ENCODE measurements at regions not wholly inside any gene's neighbourhood (a gene's known extent, or its start where the extent isn't known, plus 50 kb on each side); places are given as distances from the start of the nearest gene placed in this dataset.
A peak's percentile ranks its signal among the peaks of the same experiment; 100 is the strongest.
"Not testable (repeated sequence)": the region's sequence is repeated elsewhere in the genome, so short reads cannot be mapped to it uniquely, and the experiment has no call there.

DNA sequence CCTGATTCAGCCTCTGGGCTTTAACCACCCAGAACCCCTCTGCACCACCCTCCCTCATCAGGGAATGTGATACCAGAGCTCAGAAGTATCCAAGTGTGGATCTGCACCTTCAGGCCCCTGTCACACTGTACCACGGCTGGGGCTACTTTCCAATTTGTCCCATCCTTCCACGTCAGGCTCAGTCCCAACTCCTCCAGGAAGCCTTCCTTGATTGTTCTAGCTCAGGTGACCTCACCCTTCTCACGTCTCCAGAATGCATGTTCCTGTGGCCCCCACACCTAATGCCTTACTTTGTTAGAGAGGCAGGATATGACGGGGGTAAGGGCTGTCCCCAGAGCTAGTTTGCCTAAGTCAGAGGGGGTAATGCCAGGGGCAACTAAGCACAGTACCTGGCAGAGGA, 134.3 kb downstream of the TFCP2L1 start:
- DNase-seq: no peak

DNA sequence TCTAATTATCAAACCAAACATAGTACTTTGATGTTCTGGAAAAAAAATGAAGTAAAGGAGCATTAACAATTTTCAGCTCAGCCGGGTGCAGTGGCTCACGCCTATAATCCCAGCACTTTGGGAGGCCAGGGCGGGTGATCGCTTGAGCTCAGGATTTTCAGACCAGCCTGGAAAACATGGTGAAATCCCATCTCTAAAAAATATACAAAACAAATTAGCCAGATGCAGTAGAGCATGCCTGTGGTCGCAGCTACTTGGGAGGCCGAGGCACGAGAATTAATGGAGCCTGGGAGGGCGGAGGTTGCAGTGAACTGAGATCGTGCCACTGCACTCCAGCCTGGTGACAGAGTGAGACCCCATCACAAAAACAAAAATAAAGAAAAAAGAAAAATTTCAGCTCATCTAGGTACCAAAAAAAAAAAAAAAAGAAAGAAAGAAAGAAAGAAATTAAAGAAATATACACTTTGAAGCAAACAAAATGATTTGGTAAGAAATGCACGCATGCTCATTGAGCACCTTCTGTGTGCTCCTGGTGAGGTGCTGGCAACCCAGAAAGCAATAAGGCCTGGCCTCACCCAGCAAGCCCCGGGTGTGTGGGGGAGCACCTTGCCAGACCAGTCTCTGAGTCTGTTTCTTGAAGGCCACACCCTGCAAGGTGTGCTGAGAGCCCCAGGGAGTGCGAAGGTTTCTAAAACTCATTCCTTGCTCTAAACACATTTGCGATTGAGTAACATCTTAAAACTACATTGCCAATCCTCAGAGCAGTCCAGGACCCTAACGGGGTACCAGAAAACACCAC, 133.5 kb downstream of the TFCP2L1 start:
- no peak for DNase-seq

DNA sequence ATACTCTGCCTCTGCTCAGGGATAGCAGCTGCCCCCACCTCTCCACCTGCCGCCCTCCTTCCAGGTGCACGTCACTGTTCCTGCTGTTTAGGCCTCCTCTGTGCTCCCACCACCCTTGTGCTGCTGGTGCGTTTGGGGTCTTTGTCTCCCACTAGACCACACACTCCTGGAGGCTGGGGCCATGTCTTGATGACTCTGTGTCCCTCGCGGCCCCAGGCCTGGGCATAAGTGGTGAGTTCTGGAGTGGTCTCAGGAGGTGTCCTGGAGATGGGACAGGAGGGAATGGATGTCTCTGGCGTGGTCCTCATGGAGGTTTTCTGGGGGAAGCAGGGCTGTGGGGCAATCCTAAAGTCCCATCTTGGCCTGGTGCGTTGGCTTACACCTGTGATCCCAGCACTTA, 132.1 kb downstream of the TFCP2L1 start:
- DNase-seq: no peak

DNA sequence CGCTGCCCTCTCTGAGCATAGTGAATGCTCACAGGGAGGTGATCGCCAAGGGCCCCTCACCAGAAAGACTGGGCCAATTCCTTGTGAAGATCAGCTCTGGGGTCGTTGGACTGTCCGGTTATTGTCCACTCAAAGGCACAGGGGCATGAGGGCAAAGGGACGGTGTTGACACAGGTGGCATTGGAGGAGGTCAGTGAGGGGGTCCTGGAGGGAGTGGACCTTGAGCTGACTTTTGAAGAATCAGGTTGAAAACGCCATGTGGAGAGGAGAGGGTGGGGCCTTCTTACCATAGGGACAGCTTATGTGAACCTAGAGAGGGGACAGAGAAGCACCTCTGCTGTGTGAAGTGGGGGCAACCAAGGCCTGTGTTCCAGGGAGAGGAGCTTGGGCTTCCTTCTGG, 131.5 kb downstream of the TFCP2L1 start:
- DNase-seq: no peak

DNA sequence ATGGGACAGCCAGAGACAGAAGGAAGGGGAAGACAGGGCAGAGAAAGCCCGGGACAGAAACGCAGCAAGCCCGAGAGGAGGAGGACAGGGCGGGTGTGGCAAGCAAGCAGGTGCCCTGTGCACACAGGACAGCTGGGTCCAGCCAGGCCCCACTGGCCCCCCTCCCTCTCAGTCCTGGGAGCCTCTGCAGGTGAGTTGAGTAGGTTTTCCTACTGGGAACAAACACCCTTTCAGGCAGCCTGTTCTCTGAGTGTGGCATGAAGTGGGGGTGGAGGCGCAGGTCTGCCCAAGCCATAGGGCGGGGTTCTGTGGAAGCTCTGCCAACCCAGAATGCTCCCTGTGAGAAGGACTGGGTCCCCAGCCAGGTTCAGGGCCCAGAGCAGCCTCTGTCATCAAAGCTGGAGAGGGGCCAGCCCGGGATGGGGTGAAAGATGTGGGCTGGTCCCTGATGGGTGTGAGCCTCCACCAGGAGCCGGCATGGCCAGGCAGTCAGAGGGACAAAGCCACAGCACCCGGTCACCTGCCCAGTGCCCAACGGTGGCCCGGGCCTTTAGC, 129.4 kb downstream of the TFCP2L1 start:
- DNase-seq: peak; percentile 97

DNA sequence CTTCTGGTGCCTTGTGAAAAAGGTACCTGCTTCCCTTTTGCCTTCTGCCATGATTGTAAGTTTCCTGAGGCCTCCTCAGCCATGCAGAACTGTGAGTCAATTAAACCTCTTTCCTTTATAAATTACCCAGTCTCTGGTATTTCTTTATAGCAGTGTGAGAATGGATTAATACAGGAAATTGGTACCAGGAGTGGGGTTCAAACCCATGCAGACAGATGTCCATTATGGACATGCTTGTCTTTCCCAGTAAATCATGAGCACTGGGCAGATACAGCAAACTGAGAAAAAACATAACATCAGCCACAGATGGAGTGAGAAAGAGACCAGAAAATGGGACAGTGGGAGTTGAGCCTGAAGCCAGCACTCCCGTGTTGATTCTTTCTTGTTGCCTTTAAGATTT, 127.5 kb downstream of the TFCP2L1 start:
- DNase-seq: not testable (repeated sequence)

DNA sequence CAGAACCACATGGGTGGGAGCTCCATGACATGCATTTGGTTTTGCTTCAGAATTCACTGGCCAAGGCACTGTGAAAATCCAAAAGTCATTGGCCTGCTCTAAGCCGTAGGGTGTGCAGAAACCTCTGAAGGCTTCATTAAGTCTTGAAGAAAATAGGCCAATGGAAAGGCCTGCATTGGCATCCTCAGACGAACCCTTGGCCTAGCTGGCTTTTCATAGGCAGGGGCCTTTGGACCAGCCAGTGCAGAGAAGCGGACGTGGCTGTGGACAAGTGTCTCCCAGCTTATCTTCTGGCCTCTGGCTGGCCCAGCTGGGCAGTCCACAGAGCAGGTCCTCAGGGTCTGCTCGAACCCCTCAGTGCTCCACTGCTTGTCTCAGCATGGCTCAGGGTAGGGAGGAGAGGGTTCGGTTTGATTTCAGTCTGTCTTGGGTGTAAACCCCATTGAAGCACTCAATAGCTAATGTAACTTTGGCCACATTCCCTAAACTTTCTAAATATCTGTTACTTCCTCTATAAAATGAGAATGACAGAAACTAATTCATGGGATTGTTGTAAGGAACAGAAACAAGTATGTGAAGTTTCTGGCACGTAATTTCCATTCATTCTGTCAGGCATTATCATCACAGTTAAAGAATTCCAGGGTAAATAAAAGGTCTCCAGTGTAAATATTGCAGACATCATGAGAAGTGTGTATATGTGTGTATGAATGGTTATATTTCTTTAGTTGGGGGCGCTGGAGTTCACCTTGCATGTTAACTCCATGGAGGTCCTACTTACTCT, 125.5 kb downstream of the TFCP2L1 start:
- DNase-seq: no peak

DNA sequence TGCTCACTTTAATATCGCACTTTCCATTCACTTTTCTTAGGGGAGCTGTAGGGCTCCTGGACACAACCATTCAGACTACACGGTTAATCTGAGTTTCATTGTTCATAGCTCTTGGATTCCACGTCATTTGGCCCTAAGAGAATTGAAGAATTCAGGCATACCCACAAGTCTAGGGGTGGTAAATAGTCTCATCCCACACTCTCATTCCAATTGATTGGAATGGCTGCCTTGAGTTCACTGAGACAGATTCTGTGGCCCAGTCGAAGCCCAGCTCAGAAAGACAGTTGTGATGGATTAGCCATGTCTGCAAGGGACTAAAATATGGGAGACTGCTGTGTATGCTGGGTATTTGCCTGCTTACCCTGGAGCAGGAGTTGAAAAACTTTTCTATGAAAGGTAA, 124.6 kb downstream of the TFCP2L1 start:
- no peak for DNase-seq

DNA sequence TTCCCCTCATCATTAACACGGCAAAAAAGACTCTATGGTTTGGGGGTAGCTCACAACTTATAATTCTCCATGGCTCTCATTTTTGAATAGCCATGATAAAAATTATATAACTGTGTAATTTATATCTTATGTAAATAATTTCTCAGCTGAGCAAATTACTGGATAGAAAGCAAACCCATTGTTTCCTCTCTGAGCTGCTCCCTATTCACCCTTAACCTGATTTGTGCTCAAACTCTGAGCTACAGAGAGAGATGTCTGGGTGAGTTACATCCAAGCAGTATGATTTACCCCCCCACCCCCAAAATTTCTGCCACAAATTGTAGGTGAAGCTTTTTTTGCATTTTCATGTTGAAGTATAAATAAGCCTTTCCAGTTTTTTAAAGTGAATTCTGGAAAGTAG, 123.7 kb downstream of the TFCP2L1 start:
- DNase-seq: peak; percentile 23

DNA sequence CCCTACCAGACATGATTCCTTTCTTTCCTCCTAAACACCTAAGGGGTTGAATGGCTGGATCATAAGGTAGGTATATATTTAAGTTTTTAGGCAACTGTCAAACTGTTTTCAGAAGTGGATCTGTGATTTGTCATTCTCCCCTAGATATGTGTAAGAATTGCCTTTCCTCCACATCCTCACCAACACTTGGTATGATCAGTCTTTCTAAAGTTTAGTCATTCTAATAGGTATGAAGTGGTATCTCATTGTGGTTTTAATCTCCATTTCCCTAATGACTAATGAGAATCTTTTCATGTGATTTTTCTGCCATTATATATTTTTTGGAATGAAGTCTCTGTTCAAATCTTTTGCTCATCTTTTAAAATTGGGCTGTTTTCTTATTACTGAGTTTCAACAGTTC, 122.1 kb downstream of the TFCP2L1 start:
- DNase-seq: no peak

DNA sequence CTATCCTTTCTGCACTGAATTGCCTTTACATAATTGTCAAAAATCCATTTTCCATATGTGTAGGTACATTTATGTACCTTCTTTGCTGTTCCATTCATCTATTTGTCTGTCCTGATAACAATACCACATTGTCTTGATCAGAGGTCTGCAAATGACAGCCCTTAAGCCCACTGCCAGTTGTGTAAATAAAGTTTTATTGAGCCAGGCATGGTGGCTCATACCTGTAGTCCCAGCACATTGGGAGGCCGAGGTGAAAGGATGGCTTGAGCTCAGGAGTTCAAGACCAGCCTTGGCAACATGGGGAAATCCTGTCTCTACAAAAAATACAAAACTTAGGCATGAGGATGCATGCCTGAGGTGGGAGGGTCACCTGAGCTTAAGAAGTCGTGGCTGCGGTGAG, 121.0 kb downstream of the TFCP2L1 start:
- DNase-seq: no peak

DNA sequence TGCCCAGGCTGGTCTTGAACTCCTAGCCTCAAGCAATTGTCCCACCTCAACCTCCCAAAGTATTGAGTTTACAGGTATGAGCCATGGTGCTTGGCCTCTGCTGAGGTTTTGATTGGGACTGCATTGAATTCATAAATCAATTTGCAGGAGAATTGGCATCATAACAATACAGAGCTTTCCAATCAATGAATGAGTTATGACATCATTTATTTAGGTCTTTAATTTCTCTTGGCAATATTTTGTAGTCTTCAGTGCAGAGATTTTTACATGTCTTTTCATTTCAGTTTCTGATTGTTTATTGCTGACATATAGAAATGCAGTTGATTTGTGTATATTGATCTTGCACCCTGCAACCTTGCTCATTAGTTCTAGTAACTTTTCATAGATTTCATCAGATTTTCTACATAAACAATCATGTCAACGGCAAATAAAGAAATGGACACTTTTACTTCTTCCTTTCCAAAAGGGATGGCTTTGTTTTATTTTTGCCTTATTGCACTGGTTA, 119.9 kb downstream of the TFCP2L1 start:
- DNase-seq: no peak

Data from DMS53 (cell line).